ENCODE measurements at regions not wholly inside any gene's neighbourhood (a gene's known extent, or its start where the extent isn't known, plus 50 kb on each side); places are given as distances from the start of the nearest gene placed in this dataset.

- no peaks in the 10 kb centered on the region for H3K4me1 ChIP-seq (ENCODE audit: control insufficient read depth in 5 of 5, insufficient read depth in 5 of 5, low read length in 5 of 5)
- no peak overlapping the region for H3K27ac ChIP-seq (ENCODE audit: low read depth in 1 of 2, low read length in 1 of 2)
- H3K9me3 ChIP-seq (ENCODE audit: control insufficient read depth in 4 of 4, insufficient read depth in 3 of 4, low read length in 3 of 4), result no peaks in the 10 kb centered on the region
- H3K27me3 ChIP-seq (ENCODE audit: control insufficient read depth in 3 of 3, insufficient read depth in 3 of 3, low read length in 2 of 3), result no peaks in the 10 kb centered on the region
- no peak for TF ChIP-seq CTCF (IDR thresholded peaks at IDR 0.05; ENCODE audit: control extremely low read depth, extremely low read depth)
- H3K4me3 ChIP-seq, result no peak overlapping the region
- H3K9ac ChIP-seq (ENCODE audit: insufficient read depth in 1 of 2, low read length in 2 of 2), result no peak overlapping the region
- H3K36me3 ChIP-seq (ENCODE audit: control insufficient read depth in 4 of 4, insufficient read depth in 4 of 4, low read length in 4 of 4), result no peaks in the 10 kb centered on the region
- no peak for DNase-seq
- no peak for ATAC-seq (ENCODE audit: insufficient read depth, low FRiP score)
These were observed 327.7 kb downstream of the PPP1R2C start for GRCh38 chrX:42450228-42450627.

DNA sequence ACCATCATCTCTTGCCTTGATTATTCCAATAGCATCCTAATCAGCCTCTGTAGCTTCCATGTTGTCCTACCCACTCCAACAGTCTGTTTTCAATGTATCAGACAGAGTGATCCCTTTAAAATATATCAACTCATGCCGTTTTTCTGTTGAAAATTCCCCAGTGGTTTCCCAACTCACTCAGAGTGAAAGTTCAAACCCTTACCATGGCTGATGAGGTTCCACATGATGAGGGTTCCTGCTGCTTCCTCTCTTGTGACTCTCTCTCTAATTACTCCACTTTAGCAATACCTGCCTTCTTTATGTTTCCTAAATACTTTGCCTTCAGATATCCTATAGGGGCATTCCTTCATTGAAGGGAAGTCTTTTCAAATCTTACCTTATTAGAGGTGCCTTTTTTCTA lies 334.7 kb downstream of the PPP1R2C start:
- DNase-seq (no peak), ATAC-seq (ENCODE audit: insufficient read depth, low FRiP score) (no peak)
- no peak overlapping the region for H3K4me3 ChIP-seq
- H3K4me1 ChIP-seq (ENCODE audit: control insufficient read depth in 5 of 5, insufficient read depth in 5 of 5, low read length in 5 of 5), result no peaks in the 10 kb centered on the region
- no peaks in the 10 kb centered on the region for H3K9me3 ChIP-seq (ENCODE audit: control insufficient read depth in 4 of 4, insufficient read depth in 3 of 4, low read length in 3 of 4)
- no peaks in the 10 kb centered on the region for H3K36me3 ChIP-seq (ENCODE audit: control insufficient read depth in 4 of 4, insufficient read depth in 4 of 4, low read length in 4 of 4)
- peaks cover 0 to 4% (median 2%) of the 10 kb centered on the region in 3 donors for H3K27me3 ChIP-seq (ENCODE audit: control insufficient read depth in 3 of 3, insufficient read depth in 3 of 3, low read length in 2 of 3)
- no peak overlapping the region for H3K27ac ChIP-seq (ENCODE audit: low read depth in 1 of 2, low read length in 1 of 2)
- 40 to 75% methylated on average over 1 of the region's 1 CpG for WGBS, 2 donors
- no peak overlapping the region for H3K9ac ChIP-seq (ENCODE audit: insufficient read depth in 1 of 2, low read length in 2 of 2)
- TF ChIP-seq CTCF (IDR thresholded peaks at IDR 0.05; ENCODE audit: control extremely low read depth, extremely low read depth), result no peak

- Histone ChIP-seq H3K9ac (ENCODE audit: insufficient read depth in 1 of 2, low read length in 2 of 2) (no peak overlapping the region), H3K27ac (ENCODE audit: low read depth in 1 of 2, low read length in 1 of 2) (no peak overlapping the region), H3K4me1 (ENCODE audit: control insufficient read depth in 5 of 5, insufficient read depth in 5 of 5, low read length in 5 of 5) (no peaks in the 10 kb centered on the region), H3K27me3 (ENCODE audit: control insufficient read depth in 3 of 3, insufficient read depth in 3 of 3, low read length in 2 of 3) (peaks cover 0 to 4% (median 2%) of the 10 kb centered on the region in 3 donors), H3K36me3 (ENCODE audit: control insufficient read depth in 4 of 4, insufficient read depth in 4 of 4, low read length in 4 of 4) (no peaks in the 10 kb centered on the region), H3K9me3 (ENCODE audit: control insufficient read depth in 4 of 4, insufficient read depth in 3 of 4, low read length in 3 of 4) (no peaks in the 10 kb centered on the region), H3K4me3 (no peak overlapping the region)
- ATAC-seq (ENCODE audit: insufficient read depth, low FRiP score), result no peak
- no peak for DNase-seq
- TF ChIP-seq CTCF (IDR thresholded peaks at IDR 0.05; ENCODE audit: control extremely low read depth, extremely low read depth), result no peak
These were observed 335.2 kb downstream of the PPP1R2C start for GRCh38 chrX:42442745-42443144.

- Histone ChIP-seq H3K9ac (ENCODE audit: insufficient read depth in 1 of 2, low read length in 2 of 2) (no peak overlapping the region), H3K27me3 (ENCODE audit: control insufficient read depth in 3 of 3, insufficient read depth in 3 of 3, low read length in 2 of 3) (peaks cover 0 to 12% (median 2%) of the 10 kb centered on the region in 3 donors), H3K9me3 (ENCODE audit: control insufficient read depth in 4 of 4, insufficient read depth in 3 of 4, low read length in 3 of 4) (peaks cover 0 to 4% (median 0%) of the 10 kb centered on the region in 4 donors), H3K4me1 (ENCODE audit: control insufficient read depth in 5 of 5, insufficient read depth in 5 of 5, low read length in 5 of 5) (no peaks in the 10 kb centered on the region), H3K4me3 (no peak overlapping the region), H3K36me3 (ENCODE audit: control insufficient read depth in 4 of 4, insufficient read depth in 4 of 4, low read length in 4 of 4) (no peaks in the 10 kb centered on the region), H3K27ac (ENCODE audit: low read depth in 1 of 2, low read length in 1 of 2) (no peak overlapping the region)
- no peak for TF ChIP-seq CTCF (IDR thresholded peaks at IDR 0.05; ENCODE audit: control extremely low read depth, extremely low read depth)
- ATAC-seq (ENCODE audit: insufficient read depth, low FRiP score) (no peak), DNase-seq (no peak)
- 47 to 83% methylated on average over 1 of the region's 1 CpG for WGBS, 2 donors
These were observed 340.8 kb downstream of the PPP1R2C start for GRCh38 chrX:42437211-42437610.

All from lung (tissue), 11 donors.